ENCODE measurements at regions not wholly inside any gene's neighbourhood (a gene's known extent, or its start where the extent isn't known, plus 50 kb on each side); places are given as distances from the start of the nearest gene placed in this dataset.

DNA sequence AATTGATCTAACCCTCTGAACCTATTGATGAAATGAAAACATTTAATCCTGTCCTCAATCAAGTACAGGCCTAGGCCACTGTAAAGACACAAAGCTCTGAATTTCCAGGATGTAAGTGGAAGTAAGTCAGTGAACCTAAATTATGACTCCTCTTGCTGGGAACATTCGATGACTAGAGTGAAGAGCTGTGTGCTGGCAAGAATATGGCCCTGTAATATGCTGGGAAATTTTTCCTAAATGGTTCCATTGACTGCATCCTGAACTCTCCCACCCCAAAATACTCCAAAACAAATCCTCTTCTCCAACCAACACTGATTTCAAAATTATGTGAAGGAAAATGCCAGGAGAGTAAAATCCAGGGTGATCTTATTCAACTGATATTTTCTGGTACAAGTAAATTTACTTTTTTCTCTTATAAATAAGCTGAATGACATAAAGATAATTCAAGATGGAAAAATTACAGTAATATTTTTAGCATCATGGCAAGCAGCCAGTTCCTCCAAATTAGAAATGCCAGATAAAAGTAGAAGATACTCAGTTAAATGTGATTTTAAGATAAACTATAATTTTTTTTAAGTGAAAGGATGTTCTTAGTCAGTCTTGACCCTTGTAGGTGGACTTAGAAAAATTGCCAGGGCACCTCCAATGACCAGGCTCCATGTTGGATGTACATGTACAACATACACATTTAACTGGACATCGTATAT lies 269.4 kb downstream of the PTGER3 start:
- no peak for DNase-seq
- H2AK5ac ChIP-seq (ENCODE audit: insufficient read length, low read length) = no peak overlapping the region
- H4K5ac ChIP-seq (ENCODE audit: insufficient read length, low read depth, low read length) = no peak overlapping the region
- H3K9me3 ChIP-seq (ENCODE audit: control insufficient read depth, low read depth, low read length) = no peaks in the 10 kb centered on the region
- H3K27me3 ChIP-seq (ENCODE audit: insufficient read depth, low read length) = no peaks in the 10 kb centered on the region
- no peaks in the 10 kb centered on the region for H3K27me3 Mint-ChIP-seq (ENCODE audit: low read depth)
- no peak overlapping the region for H4K8ac ChIP-seq (replicated peaks; ENCODE audit: insufficient read length, low read depth, low read length)
- H2BK12ac ChIP-seq (ENCODE audit: insufficient read length, low read depth, low read length) = no peak overlapping the region
- no peak overlapping the region for H4K91ac ChIP-seq (ENCODE audit: insufficient read length, low read depth, low read length)
- H3K14ac ChIP-seq (ENCODE audit: insufficient read depth, low read length) = no peak overlapping the region
- no peak overlapping the region for H3K56ac ChIP-seq (ENCODE audit: insufficient read length, low read depth, low read length)
- no peak overlapping the region for H2BK5ac ChIP-seq (ENCODE audit: insufficient read length, low read length)
- H3K79me1 ChIP-seq (ENCODE audit: insufficient read depth, low read depth, low read length, poor library complexity, severe bottlenecking) = no peaks in the 10 kb centered on the region
- TF ChIP-seq, protein P1, sequence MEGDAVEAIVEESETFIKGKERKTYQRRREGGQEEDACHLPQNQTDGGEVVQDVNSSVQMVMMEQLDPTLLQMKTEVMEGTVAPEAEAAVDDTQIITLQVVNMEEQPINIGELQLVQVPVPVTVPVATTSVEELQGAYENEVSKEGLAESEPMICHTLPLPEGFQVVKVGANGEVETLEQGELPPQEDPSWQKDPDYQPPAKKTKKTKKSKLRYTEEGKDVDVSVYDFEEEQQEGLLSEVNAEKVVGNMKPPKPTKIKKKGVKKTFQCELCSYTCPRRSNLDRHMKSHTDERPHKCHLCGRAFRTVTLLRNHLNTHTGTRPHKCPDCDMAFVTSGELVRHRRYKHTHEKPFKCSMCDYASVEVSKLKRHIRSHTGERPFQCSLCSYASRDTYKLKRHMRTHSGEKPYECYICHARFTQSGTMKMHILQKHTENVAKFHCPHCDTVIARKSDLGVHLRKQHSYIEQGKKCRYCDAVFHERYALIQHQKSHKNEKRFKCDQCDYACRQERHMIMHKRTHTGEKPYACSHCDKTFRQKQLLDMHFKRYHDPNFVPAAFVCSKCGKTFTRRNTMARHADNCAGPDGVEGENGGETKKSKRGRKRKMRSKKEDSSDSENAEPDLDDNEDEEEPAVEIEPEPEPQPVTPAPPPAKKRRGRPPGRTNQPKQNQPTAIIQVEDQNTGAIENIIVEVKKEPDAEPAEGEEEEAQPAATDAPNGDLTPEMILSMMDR (conservative IDR thresholded peaks at IDR 0.05) = no peak
- no peak overlapping the region for H2BK120ac ChIP-seq (ENCODE audit: low read depth, low read length, poor library complexity, severe bottlenecking)
- no peak overlapping the region for H3K27ac ChIP-seq (ENCODE audit: insufficient read length, low read depth, low read length)
- no peak overlapping the region for H2AFZ ChIP-seq (ENCODE audit: low read length)
- no peak overlapping the region for H3K23ac ChIP-seq (ENCODE audit: insufficient read length, low read depth, low read length)
- no peaks in the 10 kb centered on the region for H3K4me1 Mint-ChIP-seq
- no peak overlapping the region for H3K4me3 Mint-ChIP-seq
- no peak overlapping the region for H3K4ac ChIP-seq (ENCODE audit: low read depth, low read length)
- no peak overlapping the region for H3T11ph ChIP-seq (ENCODE audit: low read length)
- no peaks in the 10 kb centered on the region for H3K4me1 ChIP-seq (ENCODE audit: insufficient read depth, low read length)
- H3K18ac ChIP-seq (ENCODE audit: insufficient read length, low read depth, low read length) = no peak overlapping the region
- no peaks in the 10 kb centered on the region; a peak in 1 of 7 replicates for H3K36me3 Mint-ChIP-seq (ENCODE audit: insufficient read depth in 1 of 3, low read depth in 3 of 3)
- H3K23me2 ChIP-seq (ENCODE audit: insufficient read length, low read depth, low read length, poor library complexity, severe bottlenecking) = no peaks in the 10 kb centered on the region
- H3K4me2 ChIP-seq (ENCODE audit: insufficient read depth, insufficient read length, low read length) = no peak overlapping the region
- WGBS (ENCODE audit: extremely low coverage, insufficient read length, low lambda C conversion rate) = no CpG with 5 or more reads among the region's 2 CpGs
- no peaks in the 10 kb centered on the region for H4K20me1 ChIP-seq (ENCODE audit: control insufficient read depth, insufficient read depth, insufficient read length)
- H3K9me3 Mint-ChIP-seq = no peaks in the 10 kb centered on the region; a peak in 1 of 5 replicates
- H2BK20ac ChIP-seq (ENCODE audit: low read depth, low read length, poor library complexity, severe bottlenecking) = no peak overlapping the region
- no peak overlapping the region for H2BK15ac ChIP-seq (ENCODE audit: low read depth, low read length)
- no peak overlapping the region for H3K27ac Mint-ChIP-seq
- H3K79me2 ChIP-seq (ENCODE audit: insufficient read depth, low read length) = no peaks in the 10 kb centered on the region
- H3K9ac ChIP-seq (ENCODE audit: extremely low read depth, insufficient read length, low read length) = no peak overlapping the region

All from H9 (cell line).